Osteoblast (primary cell): ENCODE measurements at regions not wholly inside any gene's neighbourhood (a gene's known extent, or its start where the extent isn't known, plus 50 kb on each side); places are given as distances from the start of the nearest gene placed in this dataset.
"Not testable (repeated sequence)": the region's sequence is repeated elsewhere in the genome, so short reads cannot be mapped to it uniquely, and the experiment has no call there.

ENCODE experiments used
- DNase-seq: peaks from one replicate; pipeline ENCODE4 v3.0.0; 2011; ENCODE audit warnings: low spot score, mixed read lengths; ENCODE audit not compliant: insufficient read length; ENCODE audit errors: missing footprints
- H2AFZ ChIP-seq: 2 replicates; pipeline ENCODE4 v1.6.0; 2011; ENCODE audit warnings: mild to moderate bottlenecking, low read length
- H3K27ac ChIP-seq: 2 replicates; pipeline ENCODE4 v1.5.1; 2011; ENCODE audit warnings: mild to moderate bottlenecking, low read depth, low read length, moderate library complexity
- H3K27me3 ChIP-seq: 2 replicates; pipeline ENCODE4 v1.6.0; 2012; ENCODE audit warnings: mild to moderate bottlenecking, control low read depth, inconsistent platforms, low read length, moderate library complexity; ENCODE audit not compliant: insufficient read depth
- H3K36me3 ChIP-seq: 2 replicates; pipeline ENCODE4 v1.5.1; 2011; ENCODE audit warnings: mild to moderate bottlenecking, low read length, control low read depth, moderate library complexity; ENCODE audit not compliant: insufficient read depth
- H3K4me1 ChIP-seq: 2 replicates; pipeline ENCODE4 v1.5.1; 2011; ENCODE audit warnings: mild to moderate bottlenecking, low read length, control low read depth, moderate library complexity; ENCODE audit not compliant: insufficient read depth
- H3K4me2 ChIP-seq: 2 replicates; pipeline ENCODE4 v1.6.0; 2011; ENCODE audit warnings: mild to moderate bottlenecking, low read length; ENCODE audit not compliant: insufficient read depth
- H3K4me3 ChIP-seq: fragments of 200-600 bp; sonication (generic); 3 replicates; pipeline ENCODE4 v1.5.1; 2012; ENCODE audit warnings: mild to moderate bottlenecking, low read length, inconsistent platforms; ENCODE audit not compliant: insufficient read depth
- H3K79me2 ChIP-seq: 2 replicates; pipeline ENCODE4 v1.6.0; 2012; ENCODE audit warnings: mild to moderate bottlenecking, low read length, control low read depth, inconsistent platforms; ENCODE audit not compliant: insufficient read depth
- H3K9me3 ChIP-seq: 2 replicates; pipeline ENCODE4 v1.5.1; 2011; ENCODE audit warnings: low read depth, low read length, control low read depth
- H4K20me1 ChIP-seq: 2 replicates; pipeline ENCODE4 v1.6.0; 2012; ENCODE audit warnings: mild to moderate bottlenecking, low read length, control low read depth; ENCODE audit not compliant: insufficient read depth
- CTCF ChIP-seq: IDR thresholded peaks from 2 replicates; pipeline ENCODE4 v1.5.1; 2011; ENCODE audit warnings: mild to moderate bottlenecking, low read depth, low read length, moderate library complexity; ENCODE audit errors: extremely low read depth

GRCh38 chr17:70520956-70521355 is 351.6 kb downstream of the KCNJ2 start:
- no peaks in the 10 kb centered on the region for H3K27me3 ChIP-seq
- no peaks in the 10 kb centered on the region for H3K79me2 ChIP-seq

GRCh38 chr17:70521821-70522256 is 352.5 kb downstream of the KCNJ2 start:
- no peaks in the 10 kb centered on the region for H3K4me1 ChIP-seq
- H3K4me3 ChIP-seq = no peak overlapping the region
- no peak overlapping the region for H3K27ac ChIP-seq
- TF ChIP-seq CTCF = no peak
- H2AFZ ChIP-seq = no peak overlapping the region
- H4K20me1 ChIP-seq = no peaks in the 10 kb centered on the region
- H3K4me2 ChIP-seq = no peak overlapping the region
- no peaks in the 10 kb centered on the region for H3K36me3 ChIP-seq
- no peaks in the 10 kb centered on the region for H3K9me3 ChIP-seq
- no peaks in the 10 kb centered on the region for H3K27me3 ChIP-seq
- H3K79me2 ChIP-seq = no peaks in the 10 kb centered on the region
- DNase-seq = no peak

More at GRCh38 chr17:70520956-70521355, 351.6 kb downstream of the KCNJ2 start:
- H4K20me1 ChIP-seq = no peaks in the 10 kb centered on the region
- no peaks in the 10 kb centered on the region for H3K36me3 ChIP-seq
- no peaks in the 10 kb centered on the region for H3K4me1 ChIP-seq
- no peak overlapping the region for H3K27ac ChIP-seq
- H3K4me3 ChIP-seq = no peak overlapping the region
- no peak overlapping the region for H2AFZ ChIP-seq
- TF ChIP-seq CTCF = no peak
- H3K4me2 ChIP-seq = no peak overlapping the region
- H3K9me3 ChIP-seq = no peaks in the 10 kb centered on the region
- DNase-seq = no peak

- Histone ChIP-seq H3K27me3 (no peaks in the 10 kb centered on the region), H3K9me3 (no peaks in the 10 kb centered on the region), H3K36me3 (no peaks in the 10 kb centered on the region), H4K20me1 (no peaks in the 10 kb centered on the region), H2AFZ (no peak overlapping the region), H3K4me1 (no peaks in the 10 kb centered on the region), H3K4me2 (no peak overlapping the region), H3K4me3 (no peak overlapping the region), H3K27ac (no peak overlapping the region), H3K79me2 (no peaks in the 10 kb centered on the region)
- no peak for TF ChIP-seq CTCF
- DNase-seq = no peak
Observed at GRCh38 chr17:70523426-70523825, 354.1 kb downstream of the KCNJ2 start.

- H3K4me2 ChIP-seq, H3K27me3 ChIP-seq, H4K20me1 ChIP-seq, H3K27ac ChIP-seq, H3K9me3 ChIP-seq, H3K79me2 ChIP-seq, DNase-seq, H2AFZ ChIP-seq, H3K4me3 ChIP-seq, H3K4me1 ChIP-seq, H3K36me3 ChIP-seq: not testable (repeated sequence)
Observed at GRCh38 chr17:70525035-70525434, 355.7 kb downstream of the KCNJ2 start.

- H2AFZ ChIP-seq = no peak overlapping the region
- no peaks in the 10 kb centered on the region for H4K20me1 ChIP-seq
- no peaks in the 10 kb centered on the region for H3K27me3 ChIP-seq
- no peak overlapping the region for H3K4me2 ChIP-seq
- no peaks in the 10 kb centered on the region for H3K79me2 ChIP-seq
- H3K4me3 ChIP-seq = no peak overlapping the region
- no peaks in the 10 kb centered on the region for H3K9me3 ChIP-seq
- no peaks in the 10 kb centered on the region for H3K4me1 ChIP-seq
- H3K36me3 ChIP-seq = no peaks in the 10 kb centered on the region
- TF ChIP-seq CTCF = no peak
- DNase-seq = no peak
- H3K27ac ChIP-seq = no peak overlapping the region
Observed at GRCh38 chr17:70525961-70526360, 356.6 kb downstream of the KCNJ2 start.
